A549 (cell line): ENCODE measurements at regions not wholly inside any gene's neighbourhood (a gene's known extent, or its start where the extent isn't known, plus 50 kb on each side); places are given as distances from the start of the nearest gene placed in this dataset.

ENCODE experiments used
- ATAC-seq, 2 experiments: fragments of 200-7000 bp in 1 of 2; fragments of >200 bp in 1 of 2; cut with Nextera tagmentation in 1 of 2; cut with Tn5 transposase in 1 of 2; 3 replicates each; pipeline versions ENCODE4 v1.8.0 to v1.9.1; 2018 to 2020; ENCODE audit warnings: mild to moderate bottlenecking in 1 of 2, moderate library complexity in 1 of 2
- CTCF ChIA-PET: fragments of 300-600 bp; sonication (Branson Sonifier 250); formaldehyde crosslinking; extraction: SDS; loops from one replicate; lab custom pipeline; 2021; ENCODE audit warnings: antibody characterized with exemption, inconsistent platforms; lab: Yijun Ruan, JAX
- POLR2A ChIA-PET: fragments of 350-600 bp; formaldehyde crosslinking; extraction: SDS; loops from one replicate; lab custom pipeline; 2021; ENCODE audit warnings: antibody characterized with exemption, inconsistent platforms; lab: Yijun Ruan, JAX
- DNase-seq, 2 experiments: peaks; one replicate each; pipeline versions ENCODE4 v3.0.0 to v3.0.0-alpha.2; 2011 to 2016; ENCODE audit warnings: low read depth in 1 of 2, low spot score in 1 of 2
- FAIRE-seq: peaks from 2 replicates; lab custom pipeline; 2011; peaks lifted over from hg19 to GRCh38; lab: Jason Lieb, UNC
- H3K27ac ChIP-seq, 2 experiments: fragments of >200 bp; sonication (Bioruptor Twin); formaldehyde crosslinking; 3 replicates each; pipeline ENCODE4 v1.5.1; 2016 to 2017
- H3K4me1 ChIP-seq: fragments of >200 bp; sonication (Bioruptor Twin); formaldehyde crosslinking; 3 replicates; pipeline ENCODE4 v1.6.1; 2016
- H3K4me2 ChIP-seq: fragments of >200 bp; sonication (Bioruptor Twin); formaldehyde crosslinking; 3 replicates; pipeline ENCODE4 v1.6.1; 2016
- H3K4me3 ChIP-seq: fragments of >200 bp; sonication (Bioruptor Twin); formaldehyde crosslinking; 3 replicates; pipeline ENCODE4 v1.5.1; 2016
- H3K9me3 ChIP-seq: fragments of >200 bp; sonication (Bioruptor Twin); formaldehyde crosslinking; 3 replicates; pipeline ENCODE4 v1.6.1; 2016
- BHLHE40 ChIP-seq: IDR thresholded peaks from 2 replicates; pipeline ENCODE4 v1.6.1; 2012; ENCODE audit warnings: low read depth, low read length, inconsistent platforms
- CEBPB ChIP-seq, 2 experiments: fragments of >200 bp in 1 of 2; sonication (Bioruptor Twin) in 1 of 2; formaldehyde crosslinking in 1 of 2; IDR thresholded peaks; 2 replicates each; pipeline ENCODE4 v1.6.1; 2012 to 2016
- EP300 ChIP-seq, 2 experiments: fragments of >200 bp; sonication (Bioruptor Twin); formaldehyde crosslinking; IDR thresholded peaks; 2 replicates in 1 of 2; 3 replicates in 1 of 2; pipeline ENCODE4 v1.6.1; 2016 to 2017
- ESRRA ChIP-seq: fragments of 150-350 bp; IDR thresholded peaks from 2 replicates; pipeline ENCODE4 v1.6.1; 2014; ENCODE audit warnings: mild to moderate bottlenecking, low read length, borderline replicate concordance
- FOSB ChIP-seq: fragments of 250-450 bp; sonication (Bioruptor Pico); IDR thresholded peaks from 2 replicates; pipeline ENCODE4 v1.5.0; 2020; ENCODE audit warnings: mild to moderate bottlenecking, moderate library complexity
- FOSL2 ChIP-seq, 2 experiments: fragments of 450-650 bp in 1 of 2; fragments of >200 bp in 1 of 2; sonication (Bioruptor Twin) in 1 of 2; formaldehyde crosslinking; IDR thresholded peaks; 2 replicates each; pipeline versions ENCODE4 v1.5.0 to v1.6.1; 2016 to 2020; ENCODE audit warnings: mild to moderate bottlenecking in 1 of 2, moderate library complexity in 1 of 2
- FOXS1 ChIP-seq: fragments of 250-450 bp; sonication (Bioruptor Pico); IDR thresholded peaks from 2 replicates; pipeline ENCODE4 v1.5.0; 2020; ENCODE audit warnings: mild to moderate bottlenecking, moderate library complexity
- HEYL ChIP-seq: fragments of 250-450 bp; sonication (Bioruptor Pico); IDR thresholded peaks from 2 replicates; pipeline ENCODE4 v1.8.0; 2021; ENCODE audit warnings: mild to moderate bottlenecking, moderate library complexity
- HOXB13 ChIP-seq: fragments of 250-450 bp; sonication (Bioruptor Pico); IDR thresholded peaks from 2 replicates; pipeline ENCODE4 v1.5.0; 2020; ENCODE audit warnings: low read depth, mild to moderate bottlenecking, moderate library complexity
- JUNB ChIP-seq: fragments of >200 bp; sonication (Bioruptor Twin); formaldehyde crosslinking; IDR thresholded peaks from 2 replicates; pipeline ENCODE4 v1.6.1; 2016
- KDM5A ChIP-seq: fragments of 200-600 bp; sonication (generic); IDR thresholded peaks from 2 replicates; pipeline ENCODE4 v1.6.1; 2016; ENCODE audit warnings: antibody characterized with exemption, mild to moderate bottlenecking
- MAZ ChIP-seq: fragments of 150-350 bp; IDR thresholded peaks from 2 replicates; pipeline ENCODE4 v1.6.1; 2014; ENCODE audit warnings: antibody characterized with exemption, low read depth, low read length, borderline replicate concordance
- MYC ChIP-seq: IDR thresholded peaks from 2 replicates; pipeline ENCODE4 v1.6.1; 2012; ENCODE audit warnings: mild to moderate bottlenecking, inconsistent platforms, low read length, improper control_type of control experiment, borderline replicate concordance
- NPAS2 ChIP-seq: fragments of 250-450 bp; sonication (Bioruptor Pico); IDR thresholded peaks from 2 replicates; pipeline ENCODE4 v1.8.0; 2022; ENCODE audit warnings: mild to moderate bottlenecking, moderate library complexity, borderline replicate concordance
- NR3C1 ChIP-seq: fragments of >200 bp; sonication (Bioruptor Twin); formaldehyde crosslinking; IDR thresholded peaks from 3 replicates; pipeline ENCODE4 v1.6.1; 2017
- RARB ChIP-seq: fragments of 250-450 bp; sonication (Bioruptor Pico); IDR thresholded peaks from 2 replicates; pipeline ENCODE4 v1.8.0; 2021; ENCODE audit warnings: mild to moderate bottlenecking, moderate library complexity
- RCOR1 ChIP-seq: fragments of 150-350 bp; IDR thresholded peaks from 2 replicates; pipeline ENCODE4 v1.6.1; 2014; ENCODE audit warnings: antibody characterized with exemption, low read length, low read depth
- RFX5 ChIP-seq: fragments of 450-650 bp; IDR thresholded peaks from 2 replicates; pipeline ENCODE4 v1.7.1; 2014; ENCODE audit warnings: antibody characterized with exemption, mild to moderate bottlenecking, moderate library complexity
- SREBF2 ChIP-seq: fragments of 450-650 bp; IDR thresholded peaks from 2 replicates; pipeline ENCODE4 v1.6.1; 2014; ENCODE audit warnings: mild to moderate bottlenecking, moderate library complexity
- TP53 ChIP-seq: fragments of 250-450 bp; sonication (Bioruptor Pico); IDR thresholded peaks from 2 replicates; pipeline ENCODE4 v1.5.0; 2021; ENCODE audit warnings: mild to moderate bottlenecking, moderate library complexity
- ZFP36 ChIP-seq: fragments of 450-650 bp; IDR thresholded peaks from 2 replicates; pipeline ENCODE4 v1.6.1; 2014; ENCODE audit warnings: borderline replicate concordance; ENCODE audit not compliant: partially characterized antibody
- WGBS: methylation state at CpG from one replicate; pipeline ENCODE4 v1.1.6; 2017; ENCODE audit errors: missing lambda C conversion rate; 5-methylcytosine and 5-hydroxymethylcytosine counted together
- TF ChIP-seq, protein P1 (sequence below): fragments of 250-450 bp; sonication (Bioruptor Pico); IDR thresholded peaks from 2 replicates; pipeline ENCODE4 v1.5.0; 2020; ENCODE audit warnings: low read depth, mild to moderate bottlenecking, moderate library complexity
- TF ChIP-seq, protein P2 (sequence below): fragments of 200-600 bp; sonication (generic); IDR thresholded peaks from 2 replicates; pipeline ENCODE4 v1.6.1; 2016; ENCODE audit warnings: antibody characterized with exemption, mild to moderate bottlenecking, moderate library complexity
- TF ChIP-seq, protein P3 (sequence below): IDR thresholded peaks from 2 replicates; pipeline ENCODE4 v1.6.1; 2012

DNA sequence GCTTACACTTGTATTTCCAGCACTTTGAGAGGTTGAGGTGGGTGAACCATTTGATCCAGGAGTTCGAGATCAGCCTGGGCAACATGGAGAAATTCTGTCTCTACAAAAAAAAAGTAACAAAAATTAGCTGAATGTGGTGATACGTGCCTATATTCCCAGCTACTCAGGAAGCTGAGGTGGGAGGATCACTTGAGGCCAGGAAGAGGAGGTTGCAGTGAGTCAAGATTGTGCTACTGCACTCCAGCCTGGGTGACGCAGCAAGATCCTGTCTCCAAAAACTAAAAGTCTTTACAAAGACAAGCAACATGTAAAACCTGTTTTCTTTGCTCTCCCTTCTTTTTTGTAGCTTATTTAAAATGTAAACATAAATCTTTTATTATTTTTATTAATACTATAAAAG, 1156.1 kb downstream of the FAT4 start:
- DNase-seq (no peak), ATAC-seq (no peak), FAIRE-seq (no peak)
- Histone ChIP-seq H3K27ac (no peak overlapping the region), H3K9me3 (no peaks in the 10 kb centered on the region), H3K4me3 (no peak overlapping the region), H3K4me1 (no peaks in the 10 kb centered on the region), H3K4me2 (no peak overlapping the region)
- WGBS, result 37% methylated on average over 3 of the region's 3 CpGs
- ChIA-PET POLR2A (no interaction called here), CTCF (no interaction called here)
- TF ChIP-seq FOXS1 (CRISPR knock-in tag) (no peak), EP300 (IDR thresholded peaks at IDR 0.05) (no peak), SREBF2 (no peak), HOXB13 (CRISPR knock-in tag) (no peak), FOSB (CRISPR knock-in tag) (no peak), RARB (CRISPR knock-in tag) (no peak), KDM5A (no peak)

DNA sequence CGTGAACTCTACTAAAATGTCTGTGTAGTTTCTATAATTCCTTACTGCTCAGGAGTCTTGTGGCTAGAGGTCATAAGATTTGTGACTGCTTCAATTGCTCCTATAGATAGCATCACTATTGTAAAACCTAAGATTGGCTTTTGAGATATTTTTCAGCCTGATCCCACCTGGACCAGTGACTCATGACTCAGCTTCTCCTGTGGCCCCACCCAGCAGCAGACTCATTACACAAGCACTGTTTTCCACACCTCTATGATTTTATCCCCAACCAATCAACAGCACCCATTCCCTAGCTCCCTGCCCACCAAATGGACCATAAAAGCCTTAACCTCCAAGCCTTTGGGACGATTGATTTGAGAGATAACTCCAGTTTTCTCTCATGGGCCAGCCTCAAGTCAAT, 1157.0 kb upstream of the INTU start:
- CTCF ChIA-PET, result no interaction called here
- Histone ChIP-seq H3K27ac (no peak overlapping the region), H3K4me3 (no peak overlapping the region), H3K4me2 (no peak overlapping the region), H3K4me1 (no peaks in the 10 kb centered on the region), H3K9me3 (no peaks in the 10 kb centered on the region)
- no peak for DNase-seq
- POLR2A ChIA-PET, result no interaction called here
- TF ChIP-seq MAZ, result no peak
- TF ChIP-seq MYC, result no peak
- TF ChIP-seq JUNB, result no peak
- TF ChIP-seq HEYL (CRISPR knock-in tag), result no peak
- no peak for TF ChIP-seq CEBPB (IDR thresholded peaks at IDR 0.05)
- TF ChIP-seq RFX5, result no peak
- no peak for TF ChIP-seq NPAS2 (CRISPR knock-in tag)
- TF ChIP-seq, protein P1, sequence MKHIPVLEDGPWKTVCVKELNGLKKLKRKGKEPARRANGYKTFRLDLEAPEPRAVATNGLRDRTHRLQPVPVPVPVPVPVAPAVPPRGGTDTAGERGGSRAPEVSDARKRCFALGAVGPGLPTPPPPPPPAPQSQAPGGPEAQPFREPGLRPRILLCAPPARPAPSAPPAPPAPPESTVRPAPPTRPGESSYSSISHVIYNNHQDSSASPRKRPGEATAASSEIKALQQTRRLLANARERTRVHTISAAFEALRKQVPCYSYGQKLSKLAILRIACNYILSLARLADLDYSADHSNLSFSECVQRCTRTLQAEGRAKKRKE, result no peak
- no peak for TF ChIP-seq ESRRA
- WGBS, result 7% methylated on average over 2 of the region's 2 CpGs
- no peak for ATAC-seq
- no peak for FAIRE-seq

DNA sequence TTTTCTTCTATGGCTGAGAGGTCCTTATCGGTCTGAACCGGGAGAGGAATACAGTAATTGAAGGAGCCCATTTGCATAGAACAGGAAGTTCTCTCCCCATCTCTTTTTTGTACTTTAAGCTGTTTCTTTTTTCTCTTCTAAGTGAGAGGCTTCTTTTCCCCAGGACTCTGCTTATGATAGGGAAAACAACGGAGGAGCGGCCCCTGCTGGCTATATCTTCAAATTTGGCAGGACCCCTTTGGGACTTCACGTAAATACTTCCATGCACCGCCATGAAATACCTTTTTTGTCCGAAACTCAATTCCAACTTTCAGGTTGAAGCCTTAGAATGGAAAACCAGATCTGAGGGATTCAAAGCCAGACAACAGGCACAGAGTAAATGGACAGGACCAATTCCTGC, 1153.0 kb upstream of the INTU start:
- CTCF ChIA-PET, result no interaction called here
- Histone ChIP-seq H3K9me3 (no peaks in the 10 kb centered on the region), H3K4me1 (no peaks in the 10 kb centered on the region), H3K27ac (no peak overlapping the region)
- no peak for ATAC-seq
- no peak for FAIRE-seq
- DNase-seq, result no peak
- no peak for TF ChIP-seq NR3C1
- TF ChIP-seq FOSL2 (IDR thresholded peaks at IDR 0.05), result no peak
- no peak for TF ChIP-seq FOSL2 (CRISPR knock-in tag; IDR thresholded peaks at IDR 0.05)
- no peak for TF ChIP-seq BHLHE40
- TF ChIP-seq, protein P2, sequence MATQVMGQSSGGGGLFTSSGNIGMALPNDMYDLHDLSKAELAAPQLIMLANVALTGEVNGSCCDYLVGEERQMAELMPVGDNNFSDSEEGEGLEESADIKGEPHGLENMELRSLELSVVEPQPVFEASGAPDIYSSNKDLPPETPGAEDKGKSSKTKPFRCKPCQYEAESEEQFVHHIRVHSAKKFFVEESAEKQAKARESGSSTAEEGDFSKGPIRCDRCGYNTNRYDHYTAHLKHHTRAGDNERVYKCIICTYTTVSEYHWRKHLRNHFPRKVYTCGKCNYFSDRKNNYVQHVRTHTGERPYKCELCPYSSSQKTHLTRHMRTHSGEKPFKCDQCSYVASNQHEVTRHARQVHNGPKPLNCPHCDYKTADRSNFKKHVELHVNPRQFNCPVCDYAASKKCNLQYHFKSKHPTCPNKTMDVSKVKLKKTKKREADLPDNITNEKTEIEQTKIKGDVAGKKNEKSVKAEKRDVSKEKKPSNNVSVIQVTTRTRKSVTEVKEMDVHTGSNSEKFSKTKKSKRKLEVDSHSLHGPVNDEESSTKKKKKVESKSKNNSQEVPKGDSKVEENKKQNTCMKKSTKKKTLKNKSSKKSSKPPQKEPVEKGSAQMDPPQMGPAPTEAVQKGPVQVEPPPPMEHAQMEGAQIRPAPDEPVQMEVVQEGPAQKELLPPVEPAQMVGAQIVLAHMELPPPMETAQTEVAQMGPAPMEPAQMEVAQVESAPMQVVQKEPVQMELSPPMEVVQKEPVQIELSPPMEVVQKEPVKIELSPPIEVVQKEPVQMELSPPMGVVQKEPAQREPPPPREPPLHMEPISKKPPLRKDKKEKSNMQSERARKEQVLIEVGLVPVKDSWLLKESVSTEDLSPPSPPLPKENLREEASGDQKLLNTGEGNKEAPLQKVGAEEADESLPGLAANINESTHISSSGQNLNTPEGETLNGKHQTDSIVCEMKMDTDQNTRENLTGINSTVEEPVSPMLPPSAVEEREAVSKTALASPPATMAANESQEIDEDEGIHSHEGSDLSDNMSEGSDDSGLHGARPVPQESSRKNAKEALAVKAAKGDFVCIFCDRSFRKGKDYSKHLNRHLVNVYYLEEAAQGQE, result no peak
- no peak for TF ChIP-seq TP53 (CRISPR knock-in tag)
- no peak for TF ChIP-seq HOXB13 (CRISPR knock-in tag)
- no peak for TF ChIP-seq ZFP36
- TF ChIP-seq RCOR1, result no peak
- TF ChIP-seq, protein P3, sequence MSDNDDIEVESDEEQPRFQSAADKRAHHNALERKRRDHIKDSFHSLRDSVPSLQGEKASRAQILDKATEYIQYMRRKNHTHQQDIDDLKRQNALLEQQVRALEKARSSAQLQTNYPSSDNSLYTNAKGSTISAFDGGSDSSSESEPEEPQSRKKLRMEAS, result no peak
- TF ChIP-seq FOSB (CRISPR knock-in tag), result no peak
- TF ChIP-seq MAZ, result no peak
- TF ChIP-seq, all 56 proteins: peak for 0
- H3K4me3 ChIP-seq, result no peak overlapping the region
- no peak overlapping the region for H3K4me2 ChIP-seq
- POLR2A ChIA-PET, result no interaction called here
- 40% methylated on average over 7 of the region's 7 CpGs for WGBS
